GM23338 (cell line): ENCODE measurements at regions not wholly inside any gene's neighbourhood (a gene's known extent, or its start where the extent isn't known, plus 50 kb on each side); places are given as distances from the start of the nearest gene placed in this dataset.

ENCODE experiments used
- ATAC-seq: fragments of 200-7000 bp; cut with Tn5 transposase; 3 replicates; pipeline ENCODE4 v1.9.1; 2020
- DNase-seq: peaks from one replicate; pipeline ENCODE4 v3.0.0-alpha.2; 2015; ENCODE audit warnings: low spot score
- H2AFZ ChIP-seq: fragments of 200-600 bp; sonication (generic); 2 replicates; pipeline ENCODE4 v1.8.0; 2016; ENCODE audit warnings: antibody characterized with exemption, mild to moderate bottlenecking, moderate library complexity
- H3F3A ChIP-seq: fragments of 200-600 bp; sonication (generic); replicated peaks from 2 replicates; pipeline ENCODE4 v1.8.0; 2017; ENCODE audit warnings: antibody characterized with exemption, mixed run types, low read depth
- H3K27ac ChIP-seq: fragments of 200-600 bp; sonication (generic); 2 replicates; pipeline ENCODE4 v1.6.1; 2016; ENCODE audit warnings: low read depth
- H3K27me3 ChIP-seq: fragments of 200-600 bp; sonication (generic); 2 replicates; pipeline ENCODE4 v1.8.0; 2016; ENCODE audit warnings: mild to moderate bottlenecking, mixed run types, moderate library complexity; ENCODE audit not compliant: insufficient read depth
- H3K36me3 ChIP-seq: fragments of 200-600 bp; sonication (generic); 2 replicates; pipeline ENCODE4 v1.8.0; 2016; ENCODE audit warnings: mild to moderate bottlenecking; ENCODE audit not compliant: insufficient read depth
- H3K4me1 ChIP-seq: fragments of 200-600 bp; sonication (generic); 2 replicates; pipeline ENCODE4 v1.8.0; 2016; ENCODE audit warnings: mild to moderate bottlenecking, moderate library complexity; ENCODE audit not compliant: insufficient read depth
- H3K4me2 ChIP-seq: fragments of 200-600 bp; sonication (generic); 2 replicates; pipeline ENCODE4 v1.7.1; 2017; ENCODE audit warnings: mixed run types
- H3K4me3 ChIP-seq: fragments of 200-600 bp; sonication (generic); 2 replicates; pipeline ENCODE4 v1.6.1; 2016; ENCODE audit warnings: mixed run types
- H3K79me2 ChIP-seq: fragments of 200-600 bp; sonication (generic); replicated peaks from 2 replicates; pipeline ENCODE4 v1.8.0; 2017; ENCODE audit warnings: mild to moderate bottlenecking; ENCODE audit not compliant: insufficient read depth
- H3K9me2 ChIP-seq: fragments of 200-600 bp; sonication (generic); 2 replicates; pipeline ENCODE4 v1.8.0; 2017; ENCODE audit not compliant: insufficient read depth
- H4K20me1 ChIP-seq: fragments of 200-600 bp; sonication (generic); replicated peaks from 2 replicates; pipeline ENCODE4 v1.8.0; 2017; ENCODE audit warnings: mild to moderate bottlenecking; ENCODE audit not compliant: insufficient read depth
- H3K27ac Mint-ChIP-seq: 2 replicates; pipeline ENCODE4 v1.8.0; 2020; ENCODE audit warnings: inconsistent platforms, mild to moderate bottlenecking, moderate library complexity, mixed read lengths
- H3K27me3 Mint-ChIP-seq: 3 replicates; pipeline ENCODE4 v1.8.0; 2022; ENCODE audit warnings: low read depth, mild to moderate bottlenecking, moderate library complexity, mixed read lengths, inconsistent platforms; ENCODE audit not compliant: insufficient read depth, poor library complexity
- H3K36me3 Mint-ChIP-seq: 3 replicates; pipeline ENCODE4 v1.8.0; 2021; ENCODE audit warnings: low read depth, mild to moderate bottlenecking, inconsistent platforms, moderate library complexity, mixed read lengths
- H3K4me1 Mint-ChIP-seq: 3 replicates; pipeline ENCODE4 v1.8.0; 2020; ENCODE audit warnings: mild to moderate bottlenecking, inconsistent platforms, mixed read lengths
- H3K4me3 Mint-ChIP-seq: 3 replicates; pipeline ENCODE4 v1.8.0; 2021; ENCODE audit warnings: moderate library complexity, mild to moderate bottlenecking, inconsistent platforms, mixed read lengths
- H3K9me3 Mint-ChIP-seq: 3 replicates; pipeline ENCODE4 v1.8.0; 2020; ENCODE audit warnings: moderate library complexity, mild to moderate bottlenecking, inconsistent platforms, mixed read lengths
- CREB1 ChIP-seq: fragments of 250-450 bp; sonication (Bioruptor Pico); IDR thresholded peaks from 2 replicates; pipeline ENCODE4 v1.5.0; 2020; ENCODE audit warnings: low read depth, mild to moderate bottlenecking, moderate library complexity
- CTCF ChIP-seq, 2 experiments: fragments of 200-600 bp in 1 of 2; sonication (generic) in 1 of 2; conservative IDR thresholded peaks; 2 replicates each; pipeline versions ENCODE4 v1.5.1 to v1.6.1; 2016 to 2017; ENCODE audit warnings: antibody characterized with exemption in 2 of 2, low read depth in 2 of 2, mild to moderate bottlenecking in 2 of 2, moderate library complexity in 1 of 2
- ETS1 ChIP-seq: IDR thresholded peaks from 2 replicates; pipeline ENCODE4 v1.6.1; 2016; ENCODE audit warnings: antibody characterized with exemption
- ZNF114 ChIP-seq: fragments of 250-450 bp; sonication (Bioruptor Pico); IDR thresholded peaks from 2 replicates; pipeline ENCODE4 v1.5.0; 2020; ENCODE audit warnings: mild to moderate bottlenecking, moderate library complexity
- ZNF331 ChIP-seq: fragments of 250-450 bp; sonication (Bioruptor Pico); IDR thresholded peaks from 2 replicates; pipeline ENCODE4 v1.5.0; 2020; ENCODE audit warnings: low read depth, mild to moderate bottlenecking, moderate library complexity
- ZNF462 ChIP-seq: fragments of 250-450 bp; sonication (Bioruptor Pico); IDR thresholded peaks from 2 replicates; pipeline ENCODE4 v1.5.0; 2020; ENCODE audit warnings: mild to moderate bottlenecking, moderate library complexity
- TF ChIP-seq, protein P1 (sequence below): IDR thresholded peaks from one replicate; pipeline ENCODE4 v1.6.1; 2018; ENCODE audit warnings: antibody characterized with exemption; ENCODE audit not compliant: unreplicated experiment

- no peaks in the 10 kb centered on the region for H3K36me3 ChIP-seq
- H3K79me2 ChIP-seq: no peaks in the 10 kb centered on the region
- Mint-ChIP-seq H3K36me3 (no peaks in the 10 kb centered on the region), H3K9me3 (no peaks in the 10 kb centered on the region; the same call in 2 of the 3 replicates), H3K27me3 (peaks cover 2% of the 10 kb centered on the region), H3K27ac (no peak overlapping the region), H3K4me1 (peaks cover 12% of the 10 kb centered on the region), H3K4me3 (no peak overlapping the region)
- no peak overlapping the region for H3K4me3 ChIP-seq
- H3K9me2 ChIP-seq: peaks cover 6% of the 10 kb centered on the region; the same call in 1 of the 2 replicates
- no peak overlapping the region for H3K4me2 ChIP-seq
- H4K20me1 ChIP-seq: no peaks in the 10 kb centered on the region; the same call in 1 of the 2 replicates
- H2AFZ ChIP-seq: peak overlapping the region; percentile 74; the same call in 1 of the 2 replicates
- no peak for TF ChIP-seq CTCF (conservative IDR thresholded peaks at IDR 0.05; ENCODE audit: low read depth in 2 of 2)
- no peak for TF ChIP-seq ZNF331 (CRISPR knock-in tag)
- no peak for TF ChIP-seq CREB1
- no peak for TF ChIP-seq ZNF114 (CRISPR knock-in tag)
- TF ChIP-seq ZNF462 (CRISPR knock-in tag): no peak
- TF ChIP-seq ETS1: no peak
- TF ChIP-seq, protein P1, sequence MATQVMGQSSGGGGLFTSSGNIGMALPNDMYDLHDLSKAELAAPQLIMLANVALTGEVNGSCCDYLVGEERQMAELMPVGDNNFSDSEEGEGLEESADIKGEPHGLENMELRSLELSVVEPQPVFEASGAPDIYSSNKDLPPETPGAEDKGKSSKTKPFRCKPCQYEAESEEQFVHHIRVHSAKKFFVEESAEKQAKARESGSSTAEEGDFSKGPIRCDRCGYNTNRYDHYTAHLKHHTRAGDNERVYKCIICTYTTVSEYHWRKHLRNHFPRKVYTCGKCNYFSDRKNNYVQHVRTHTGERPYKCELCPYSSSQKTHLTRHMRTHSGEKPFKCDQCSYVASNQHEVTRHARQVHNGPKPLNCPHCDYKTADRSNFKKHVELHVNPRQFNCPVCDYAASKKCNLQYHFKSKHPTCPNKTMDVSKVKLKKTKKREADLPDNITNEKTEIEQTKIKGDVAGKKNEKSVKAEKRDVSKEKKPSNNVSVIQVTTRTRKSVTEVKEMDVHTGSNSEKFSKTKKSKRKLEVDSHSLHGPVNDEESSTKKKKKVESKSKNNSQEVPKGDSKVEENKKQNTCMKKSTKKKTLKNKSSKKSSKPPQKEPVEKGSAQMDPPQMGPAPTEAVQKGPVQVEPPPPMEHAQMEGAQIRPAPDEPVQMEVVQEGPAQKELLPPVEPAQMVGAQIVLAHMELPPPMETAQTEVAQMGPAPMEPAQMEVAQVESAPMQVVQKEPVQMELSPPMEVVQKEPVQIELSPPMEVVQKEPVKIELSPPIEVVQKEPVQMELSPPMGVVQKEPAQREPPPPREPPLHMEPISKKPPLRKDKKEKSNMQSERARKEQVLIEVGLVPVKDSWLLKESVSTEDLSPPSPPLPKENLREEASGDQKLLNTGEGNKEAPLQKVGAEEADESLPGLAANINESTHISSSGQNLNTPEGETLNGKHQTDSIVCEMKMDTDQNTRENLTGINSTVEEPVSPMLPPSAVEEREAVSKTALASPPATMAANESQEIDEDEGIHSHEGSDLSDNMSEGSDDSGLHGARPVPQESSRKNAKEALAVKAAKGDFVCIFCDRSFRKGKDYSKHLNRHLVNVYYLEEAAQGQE: no peak
- H3K27me3 ChIP-seq: no peaks in the 10 kb centered on the region
- no peak overlapping the region for H3K27ac ChIP-seq
- H3K4me1 ChIP-seq: no peaks in the 10 kb centered on the region
- H3F3A ChIP-seq: no peaks in the 10 kb centered on the region
- ATAC-seq (no peak), DNase-seq (no peak)
Observed at GRCh38 chr19:28406966-28407365, 806.0 kb downstream of the UQCRFS1 start.
